SH-SY5Y (cell line): ENCODE measurements at regions not wholly inside any gene's neighbourhood (a gene's known extent, or its start where the extent isn't known, plus 50 kb on each side); places are given as distances from the start of the nearest gene placed in this dataset.

Experiments
- GATA2 ChIP-seq: IDR thresholded peaks from 2 replicates; pipeline ENCODE4 v1.6.1; 2011; ENCODE audit warnings: mild to moderate bottlenecking, low read depth, low read length
- GATA3 ChIP-seq: IDR thresholded peaks from 2 replicates; pipeline ENCODE4 v1.6.1; 2011; ENCODE audit warnings: low read depth, mild to moderate bottlenecking, low read length, moderate library complexity

DNA sequence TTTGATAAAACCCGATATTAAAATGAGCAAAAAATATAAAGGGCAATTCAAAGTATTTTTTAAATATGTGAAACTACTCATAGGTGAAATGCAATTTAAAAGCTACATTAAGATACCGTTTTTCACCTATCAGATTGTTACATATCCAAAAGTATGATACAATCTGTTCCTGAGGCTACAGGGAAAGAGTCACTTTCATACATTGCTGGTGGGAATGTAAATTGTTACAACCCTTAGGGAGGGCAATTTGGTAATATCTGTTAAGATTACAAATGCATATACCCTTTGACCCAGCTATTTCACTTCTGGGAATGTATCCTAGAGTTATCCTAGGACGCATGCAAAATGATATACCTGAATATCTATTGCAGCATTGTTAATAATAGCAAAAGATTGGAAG is 132.1 kb downstream of the BLID start:
- no peak for TF ChIP-seq GATA2
- TF ChIP-seq GATA3: no peak; the same call in 1 of the 2 replicates
